ENCODE measurements at regions not wholly inside any gene's neighbourhood (a gene's known extent, or its start where the extent isn't known, plus 50 kb on each side); places are given as distances from the start of the nearest gene placed in this dataset.
"Not testable (repeated sequence)": the region's sequence is repeated elsewhere in the genome, so short reads cannot be mapped to it uniquely, and the experiment has no call there.

GRCh38 chr5:145076040-145076439 is 759.1 kb downstream of the PRELID2 start:
- DNase-seq, result no peak

- DNase-seq, result no peak
These were observed 762.3 kb downstream of the PRELID2 start for GRCh38 chr5:145072889-145073288.

GRCh38 chr5:145068721-145069120 is 766.4 kb downstream of the PRELID2 start:
- DNase-seq, result no peak

GRCh38 chr5:145062280-145063062 is 772.7 kb downstream of the PRELID2 start:
- no peak for DNase-seq

GRCh38 chr5:145056800-145057199 is 778.3 kb downstream of the PRELID2 start:
- no peak for DNase-seq

GRCh38 chr5:145050181-145050580 is 785.0 kb downstream of the PRELID2 start:
- DNase-seq, result no peak

GRCh38 chr5:145044970-145045369 is 790.2 kb downstream of the PRELID2 start:
- no peak for DNase-seq

GRCh38 chr5:145028626-145029025 is 806.5 kb downstream of the PRELID2 start:
- no peak for DNase-seq

GRCh38 chr5:145027286-145027685 is 807.9 kb downstream of the PRELID2 start:
- DNase-seq, result no peak

GRCh38 chr5:145025775-145026174 is 809.4 kb downstream of the PRELID2 start:
- no peak for DNase-seq

GRCh38 chr5:145015146-145015545 is 820.0 kb downstream of the PRELID2 start:
- DNase-seq, result no peak

GRCh38 chr5:145014109-145014508 is 821.0 kb downstream of the PRELID2 start:
- no peak for DNase-seq

- no peak for DNase-seq
These were observed 824.3 kb downstream of the PRELID2 start for GRCh38 chr5:145010834-145011233.

GRCh38 chr5:145008876-145009530 is 826.1 kb downstream of the PRELID2 start:
- no peak for DNase-seq

- DNase-seq, result not testable (repeated sequence)
These were observed 823.7 kb downstream of the KCTD16 start for GRCh38 chr5:144994356-144994755.

- no peak for DNase-seq
These were observed 812.4 kb downstream of the KCTD16 start for GRCh38 chr5:144983101-144983500.

GRCh38 chr5:144979516-144980264 is 809.0 kb downstream of the KCTD16 start:
- no peak for DNase-seq

- DNase-seq, result no peak
These were observed 801.6 kb downstream of the KCTD16 start for GRCh38 chr5:144972317-144972716.

- no peak for DNase-seq
These were observed 800.6 kb downstream of the KCTD16 start for GRCh38 chr5:144971108-144971850.

GRCh38 chr5:144960296-144960695 is 789.6 kb downstream of the KCTD16 start:
- DNase-seq, result no peak

GRCh38 chr5:144958002-144958401 is 787.3 kb downstream of the KCTD16 start:
- DNase-seq, result no peak

GRCh38 chr5:144950996-144951395 is 780.3 kb downstream of the KCTD16 start:
- no peak for DNase-seq

GRCh38 chr5:144947023-144947422 is 776.4 kb downstream of the KCTD16 start:
- DNase-seq, result no peak

Data from right kidney (tissue), 1 donor.